ENCODE measurements at regions not wholly inside any gene's neighbourhood (a gene's known extent, or its start where the extent isn't known, plus 50 kb on each side); places are given as distances from the start of the nearest gene placed in this dataset.

DNA sequence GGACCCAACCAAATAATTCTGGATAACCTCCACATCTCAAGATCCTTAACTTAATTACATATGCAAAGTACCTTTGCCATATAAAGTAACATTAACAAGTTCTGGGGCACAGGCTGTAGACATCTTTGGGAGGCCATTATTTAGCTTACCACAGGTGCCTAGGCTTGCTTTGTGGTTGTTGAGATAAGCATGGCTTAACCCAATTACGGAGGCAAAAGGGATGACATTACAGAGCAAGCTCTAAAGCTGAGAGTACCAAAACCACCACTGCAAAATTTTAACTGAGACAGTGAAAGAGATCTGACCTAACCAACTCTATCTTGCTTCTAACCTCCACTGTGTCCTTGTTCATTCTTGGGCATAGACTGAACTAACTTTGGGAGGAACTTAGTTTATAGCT is 502.9 kb upstream of the ATXN8OS start:
- no peaks in the 10 kb centered on the region for H3K27me3 ChIP-seq (ENCODE audit: low read depth)
- no peaks in the 10 kb centered on the region for H3K9me3 ChIP-seq
- intact Hi-C loops (cut with DNase I), result no loop called here
- H3K27ac ChIP-seq, result no peak overlapping the region
- TF ChIP-seq, protein P1, sequence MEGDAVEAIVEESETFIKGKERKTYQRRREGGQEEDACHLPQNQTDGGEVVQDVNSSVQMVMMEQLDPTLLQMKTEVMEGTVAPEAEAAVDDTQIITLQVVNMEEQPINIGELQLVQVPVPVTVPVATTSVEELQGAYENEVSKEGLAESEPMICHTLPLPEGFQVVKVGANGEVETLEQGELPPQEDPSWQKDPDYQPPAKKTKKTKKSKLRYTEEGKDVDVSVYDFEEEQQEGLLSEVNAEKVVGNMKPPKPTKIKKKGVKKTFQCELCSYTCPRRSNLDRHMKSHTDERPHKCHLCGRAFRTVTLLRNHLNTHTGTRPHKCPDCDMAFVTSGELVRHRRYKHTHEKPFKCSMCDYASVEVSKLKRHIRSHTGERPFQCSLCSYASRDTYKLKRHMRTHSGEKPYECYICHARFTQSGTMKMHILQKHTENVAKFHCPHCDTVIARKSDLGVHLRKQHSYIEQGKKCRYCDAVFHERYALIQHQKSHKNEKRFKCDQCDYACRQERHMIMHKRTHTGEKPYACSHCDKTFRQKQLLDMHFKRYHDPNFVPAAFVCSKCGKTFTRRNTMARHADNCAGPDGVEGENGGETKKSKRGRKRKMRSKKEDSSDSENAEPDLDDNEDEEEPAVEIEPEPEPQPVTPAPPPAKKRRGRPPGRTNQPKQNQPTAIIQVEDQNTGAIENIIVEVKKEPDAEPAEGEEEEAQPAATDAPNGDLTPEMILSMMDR (IDR thresholded peaks at IDR 0.05), result no peak
- no peaks in the 10 kb centered on the region for H3K4me1 ChIP-seq
- ATAC-seq (no peak), DNase-seq (no peak)
- no peaks in the 10 kb centered on the region for H3K36me3 ChIP-seq
- H3K4me3 ChIP-seq, result no peak overlapping the region

DNA sequence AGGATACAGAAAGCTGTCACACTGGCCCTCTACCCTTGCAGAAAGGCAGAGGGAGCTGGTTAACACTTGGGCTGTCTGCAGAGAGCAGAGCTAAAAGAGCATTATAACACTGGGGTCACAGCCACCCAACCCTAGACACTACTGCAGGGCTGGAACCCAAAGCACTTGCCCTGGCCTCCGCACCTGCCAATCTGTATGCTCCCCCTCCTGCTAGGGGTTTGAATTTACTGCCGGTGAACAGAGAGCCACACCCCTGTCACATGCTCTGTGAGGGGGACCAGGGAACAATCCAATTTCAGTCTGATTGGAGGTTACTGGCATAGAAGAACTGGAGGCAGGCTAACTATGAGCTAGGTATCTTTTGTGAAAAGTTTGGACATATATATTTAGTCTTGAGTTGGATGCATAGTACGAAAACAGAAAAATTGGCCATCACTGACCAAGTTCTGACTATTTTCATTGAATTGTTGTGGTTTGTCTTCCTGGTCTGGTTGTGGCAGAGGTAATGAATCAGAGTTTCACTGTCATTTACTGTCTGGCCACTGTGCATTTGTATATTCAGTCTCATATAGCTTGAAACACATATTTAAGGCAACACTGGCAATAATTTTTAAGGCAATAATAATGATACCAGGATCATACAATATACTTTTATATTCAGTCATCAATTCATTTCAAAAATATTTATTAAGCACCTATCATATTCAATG is 504.3 kb upstream of the ATXN8OS start:
- ATAC-seq (peak in 1 of 2 donors; percentile 27), DNase-seq (no peak)
- H3K27ac ChIP-seq, result no peak overlapping the region
- intact Hi-C loops (cut with DNase I), result no loop called here
- TF ChIP-seq, protein P1 (IDR thresholded peaks at IDR 0.05), result no peak
- no peaks in the 10 kb centered on the region for H3K9me3 ChIP-seq
- H3K36me3 ChIP-seq, result no peaks in the 10 kb centered on the region
- no peak overlapping the region for H3K4me3 ChIP-seq
- H3K4me1 ChIP-seq, result no peaks in the 10 kb centered on the region
- H3K27me3 ChIP-seq (ENCODE audit: low read depth), result no peaks in the 10 kb centered on the region

DNA sequence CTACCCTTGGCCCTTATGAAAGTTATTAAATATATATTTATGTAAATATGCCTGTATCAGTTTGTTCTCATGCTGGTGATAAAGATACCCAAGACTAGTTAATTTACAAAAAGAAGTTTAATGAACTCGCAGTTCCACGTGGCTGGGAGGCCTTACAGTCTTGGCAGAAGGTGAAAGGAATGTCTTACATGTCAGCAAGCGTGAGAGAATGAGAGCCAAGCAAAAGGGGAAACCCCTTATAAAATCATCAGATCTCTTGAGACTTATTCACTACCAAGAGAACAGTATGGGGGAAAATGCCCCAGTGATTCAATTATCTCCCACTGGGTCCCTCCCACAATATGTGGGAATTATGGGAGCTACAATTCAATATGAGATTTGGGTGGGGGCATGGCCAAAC is 506.0 kb upstream of the ATXN8OS start:
- intact Hi-C loops (cut with DNase I), result no loop called here
- TF ChIP-seq, protein P1 (IDR thresholded peaks at IDR 0.05), result no peak
- no peak overlapping the region for H3K27ac ChIP-seq
- no peaks in the 10 kb centered on the region for H3K9me3 ChIP-seq
- H3K36me3 ChIP-seq, result no peaks in the 10 kb centered on the region
- H3K27me3 ChIP-seq (ENCODE audit: low read depth), result no peaks in the 10 kb centered on the region
- no peak overlapping the region for H3K4me3 ChIP-seq
- ATAC-seq, result no peak
- H3K4me1 ChIP-seq, result no peaks in the 10 kb centered on the region
- DNase-seq, result no peak

DNA sequence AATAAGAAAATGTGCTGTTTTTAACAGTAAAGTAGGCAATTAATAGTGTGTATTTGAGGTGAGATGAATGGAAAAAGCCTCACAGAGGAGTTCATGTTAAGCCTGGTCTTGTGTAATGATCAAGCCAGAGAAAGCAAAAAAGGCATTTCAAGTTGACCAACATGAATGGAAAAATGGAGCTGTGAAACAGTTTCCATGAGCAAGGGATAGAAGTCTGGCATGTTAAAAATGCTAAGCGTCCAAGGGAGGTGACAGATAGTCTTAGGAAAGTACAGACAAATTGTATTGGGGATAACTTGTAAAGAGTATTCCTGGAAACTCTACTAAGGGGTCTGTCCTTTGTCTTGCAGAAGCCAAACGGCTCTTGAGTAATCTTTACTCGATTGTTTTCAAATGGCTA is 506.8 kb upstream of the ATXN8OS start:
- ATAC-seq (no peak), DNase-seq (no peak)
- Histone ChIP-seq H3K4me1 (no peaks in the 10 kb centered on the region), H3K27ac (no peak overlapping the region), H3K9me3 (no peaks in the 10 kb centered on the region), H3K36me3 (no peaks in the 10 kb centered on the region), H3K27me3 (ENCODE audit: low read depth) (no peaks in the 10 kb centered on the region), H3K4me3 (no peak overlapping the region)
- intact Hi-C loops (cut with DNase I), result no loop called here
- TF ChIP-seq, protein P1 (IDR thresholded peaks at IDR 0.05), result no peak

DNA sequence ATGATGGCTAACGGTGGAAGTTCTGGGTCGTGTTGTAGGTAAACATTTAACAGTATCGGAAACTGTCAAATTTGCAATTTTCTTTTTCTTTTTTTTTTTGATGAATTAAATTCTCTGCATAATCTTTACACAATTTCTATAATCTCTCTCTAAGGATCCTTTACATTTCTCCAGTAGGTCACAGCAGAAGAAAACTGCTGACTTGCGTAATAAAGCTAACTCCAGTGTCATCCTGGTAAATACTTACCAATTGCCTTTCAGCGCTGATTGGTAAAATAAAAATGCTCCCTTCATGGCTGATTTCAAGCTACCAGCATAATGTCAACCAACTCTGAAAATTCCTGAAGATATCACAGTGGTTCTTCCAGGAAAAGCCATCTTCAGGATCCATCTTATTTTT is 510.5 kb upstream of the ATXN8OS start:
- DNase-seq, result no peak
- TF ChIP-seq, protein P1 (IDR thresholded peaks at IDR 0.05), result no peak
- intact Hi-C loops (cut with DNase I), result no loop called here

More for the DNA sequence above, 510.5 kb upstream of the ATXN8OS start:
- H3K9me3 ChIP-seq, result no peaks in the 10 kb centered on the region
- H3K27me3 ChIP-seq (ENCODE audit: low read depth), result no peaks in the 10 kb centered on the region
- H3K4me1 ChIP-seq, result no peaks in the 10 kb centered on the region
- no peak for ATAC-seq
- no peak overlapping the region for H3K27ac ChIP-seq
- no peak overlapping the region for H3K4me3 ChIP-seq
- no peaks in the 10 kb centered on the region for H3K36me3 ChIP-seq

All from lower lobe of right lung (tissue), 2 donors.